ENCODE measurements at regions not wholly inside any gene's neighbourhood (a gene's known extent, or its start where the extent isn't known, plus 50 kb on each side); places are given as distances from the start of the nearest gene placed in this dataset.

DNA sequence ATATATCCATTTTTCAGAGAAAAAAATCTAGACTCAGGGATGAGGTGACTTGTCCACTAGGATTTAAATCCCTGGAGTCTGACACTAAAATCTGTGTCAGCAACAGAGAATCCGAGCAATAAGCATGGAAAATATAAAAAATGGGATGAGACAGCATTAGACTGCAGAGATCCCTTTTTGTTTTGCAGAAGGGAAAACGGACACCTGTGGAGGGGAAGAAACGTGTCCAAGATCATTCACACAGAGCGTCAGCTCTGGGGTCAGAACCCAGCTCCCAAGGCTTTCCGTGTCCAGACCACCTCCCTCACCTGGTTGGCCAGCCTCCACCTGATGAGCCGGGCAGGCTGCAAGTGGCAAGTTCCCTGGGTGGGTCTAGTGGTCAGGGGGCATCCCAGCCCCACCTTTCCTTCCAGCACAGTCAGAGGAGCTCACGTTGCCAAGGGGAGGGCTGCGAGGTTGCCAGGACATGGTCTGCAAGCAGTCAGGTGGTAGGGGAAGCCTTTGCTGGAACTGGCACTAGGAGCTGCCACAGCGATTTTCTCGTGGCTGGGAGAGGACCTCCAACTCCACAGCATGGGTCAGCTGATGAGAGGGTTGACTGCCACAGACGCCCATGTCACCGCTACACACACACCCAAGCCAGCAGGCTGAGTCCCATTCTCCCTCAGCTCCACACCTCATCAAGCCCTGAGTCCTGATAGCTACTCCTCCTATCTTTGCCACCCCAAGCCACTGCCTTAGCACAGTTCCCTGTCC lies 65.9 kb upstream of the CPLX2 start:
- no peak for FAIRE-seq
- TF ChIP-seq, protein P1, sequence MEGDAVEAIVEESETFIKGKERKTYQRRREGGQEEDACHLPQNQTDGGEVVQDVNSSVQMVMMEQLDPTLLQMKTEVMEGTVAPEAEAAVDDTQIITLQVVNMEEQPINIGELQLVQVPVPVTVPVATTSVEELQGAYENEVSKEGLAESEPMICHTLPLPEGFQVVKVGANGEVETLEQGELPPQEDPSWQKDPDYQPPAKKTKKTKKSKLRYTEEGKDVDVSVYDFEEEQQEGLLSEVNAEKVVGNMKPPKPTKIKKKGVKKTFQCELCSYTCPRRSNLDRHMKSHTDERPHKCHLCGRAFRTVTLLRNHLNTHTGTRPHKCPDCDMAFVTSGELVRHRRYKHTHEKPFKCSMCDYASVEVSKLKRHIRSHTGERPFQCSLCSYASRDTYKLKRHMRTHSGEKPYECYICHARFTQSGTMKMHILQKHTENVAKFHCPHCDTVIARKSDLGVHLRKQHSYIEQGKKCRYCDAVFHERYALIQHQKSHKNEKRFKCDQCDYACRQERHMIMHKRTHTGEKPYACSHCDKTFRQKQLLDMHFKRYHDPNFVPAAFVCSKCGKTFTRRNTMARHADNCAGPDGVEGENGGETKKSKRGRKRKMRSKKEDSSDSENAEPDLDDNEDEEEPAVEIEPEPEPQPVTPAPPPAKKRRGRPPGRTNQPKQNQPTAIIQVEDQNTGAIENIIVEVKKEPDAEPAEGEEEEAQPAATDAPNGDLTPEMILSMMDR (IDR thresholded peaks at IDR 0.05; ENCODE audit: insufficient read depth, low read depth, low read length), result no peak
- TF ChIP-seq EZH2 (IDR thresholded peaks at IDR 0.05; ENCODE audit: insufficient read depth, low read length), result no peak
- H3K36me3 Mint-ChIP-seq (ENCODE audit: low read depth, unreplicated experiment), result no peaks in the 10 kb centered on the region
- no peak for DNase-seq (ENCODE audit: low read depth)
- Histone ChIP-seq H4K20me1 (ENCODE audit: insufficient read depth, low read length) (no peaks in the 10 kb centered on the region), H3K4me3 (ENCODE audit: insufficient read depth, low read depth, low read length) (no peak overlapping the region), H3K27ac (ENCODE audit: low read depth, low read length) (no peak overlapping the region), H3K79me2 (ENCODE audit: insufficient read depth, low read length) (no peaks in the 10 kb centered on the region), H3K9me3 (ENCODE audit: insufficient read depth, low read depth, low read length) (peaks cover 3% of the 10 kb centered on the region), H3K36me3 (ENCODE audit: insufficient read depth, low read length) (no peaks in the 10 kb centered on the region), H3K4me2 (ENCODE audit: low read length) (no peak overlapping the region), H3K4me1 (ENCODE audit: insufficient read depth, low read length) (peaks cover 13% of the 10 kb centered on the region), H2AFZ (ENCODE audit: low read depth, low read length) (no peak overlapping the region), H3K27me3 (ENCODE audit: insufficient read depth, low read length) (peaks cover 3% of the 10 kb centered on the region), H3K9ac (ENCODE audit: low read length) (no peak overlapping the region)
- H3K9me3 Mint-ChIP-seq (ENCODE audit: unreplicated experiment), result no peaks in the 10 kb centered on the region
- no peak overlapping the region for H3K4me3 Mint-ChIP-seq (ENCODE audit: unreplicated experiment)
- peaks cover 18% of the 10 kb centered on the region for H3K4me1 Mint-ChIP-seq (ENCODE audit: low read depth, unreplicated experiment)
- H3K27ac Mint-ChIP-seq (ENCODE audit: unreplicated experiment), result peak overlapping the region; percentile 69
- peaks cover 42% of the 10 kb centered on the region for H3K27me3 Mint-ChIP-seq (ENCODE audit: low read depth, unreplicated experiment)

DNA sequence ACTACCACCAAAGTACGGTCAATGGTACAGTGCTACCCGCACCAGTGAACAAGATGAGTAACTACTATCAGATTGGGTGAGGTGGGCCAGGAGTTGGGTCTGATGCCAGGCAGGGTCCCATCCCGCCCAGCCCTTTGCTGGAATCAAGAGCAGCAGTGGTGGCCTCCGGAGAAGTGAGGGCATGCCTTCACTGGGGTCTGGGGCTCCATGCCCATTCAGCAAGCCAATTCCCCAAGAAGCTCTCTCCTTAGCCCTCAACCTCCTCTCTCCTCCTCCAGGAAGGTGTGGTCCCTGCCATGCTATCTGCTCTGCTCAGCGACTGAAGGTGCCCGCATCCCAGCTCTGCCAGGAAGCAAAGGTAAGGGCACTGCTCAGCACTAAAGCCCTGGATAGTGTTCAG lies 62.7 kb upstream of the CPLX2 start:
- no peaks in the 10 kb centered on the region for H3K36me3 Mint-ChIP-seq (ENCODE audit: low read depth, unreplicated experiment)
- TF ChIP-seq, protein P1 (IDR thresholded peaks at IDR 0.05; ENCODE audit: insufficient read depth, low read depth, low read length), result no peak
- TF ChIP-seq EZH2 (IDR thresholded peaks at IDR 0.05; ENCODE audit: insufficient read depth, low read length), result no peak
- Histone ChIP-seq H3K9me3 (ENCODE audit: insufficient read depth, low read depth, low read length) (peaks cover 3% of the 10 kb centered on the region), H3K4me2 (ENCODE audit: low read length) (no peak overlapping the region), H3K27me3 (ENCODE audit: insufficient read depth, low read length) (no peaks in the 10 kb centered on the region), H3K4me3 (ENCODE audit: insufficient read depth, low read depth, low read length) (no peak overlapping the region), H3K27ac (ENCODE audit: low read depth, low read length) (no peak overlapping the region), H3K79me2 (ENCODE audit: insufficient read depth, low read length) (no peaks in the 10 kb centered on the region), H2AFZ (ENCODE audit: low read depth, low read length) (no peak overlapping the region), H3K36me3 (ENCODE audit: insufficient read depth, low read length) (no peaks in the 10 kb centered on the region), H3K4me1 (ENCODE audit: insufficient read depth, low read length) (peaks cover 13% of the 10 kb centered on the region), H3K9ac (ENCODE audit: low read length) (no peak overlapping the region), H4K20me1 (ENCODE audit: insufficient read depth, low read length) (no peaks in the 10 kb centered on the region)
- no peak for DNase-seq (ENCODE audit: low read depth)
- peaks cover 13% of the 10 kb centered on the region for H3K4me1 Mint-ChIP-seq (ENCODE audit: low read depth, unreplicated experiment)
- peaks cover 2% of the 10 kb centered on the region for H3K9me3 Mint-ChIP-seq (ENCODE audit: unreplicated experiment)
- H3K4me3 Mint-ChIP-seq (ENCODE audit: unreplicated experiment), result no peak overlapping the region
- peaks cover 38% of the 10 kb centered on the region for H3K27me3 Mint-ChIP-seq (ENCODE audit: low read depth, unreplicated experiment)
- no peak overlapping the region for H3K27ac Mint-ChIP-seq (ENCODE audit: unreplicated experiment)
- no peak for FAIRE-seq

DNA sequence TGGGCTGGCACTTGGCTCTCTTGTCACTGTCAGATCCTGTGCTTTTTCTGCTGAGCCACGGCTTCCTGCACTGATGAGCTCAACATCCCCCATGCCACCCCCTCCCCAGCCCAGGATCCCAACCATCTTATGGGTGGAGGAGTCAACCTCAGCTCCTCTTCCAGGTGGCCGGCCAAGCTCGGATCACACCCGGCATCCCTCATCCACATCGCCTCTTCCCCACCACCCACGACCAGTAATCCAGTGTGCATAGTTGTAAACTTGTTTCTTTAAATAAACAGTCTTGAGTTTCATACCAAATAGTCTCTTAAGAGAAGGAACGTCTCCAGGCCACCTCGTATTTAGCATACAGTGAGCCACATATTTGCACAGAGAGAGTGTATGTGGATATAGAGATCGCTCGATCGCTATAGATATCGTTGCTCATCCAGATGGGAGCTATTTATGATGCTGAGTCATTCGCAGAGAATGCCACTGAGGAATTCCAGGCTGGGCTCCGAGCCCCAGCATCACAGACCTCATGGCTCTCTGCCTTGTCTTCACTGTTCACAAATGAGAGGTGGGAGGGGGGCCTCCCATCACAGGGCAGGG lies 61.8 kb upstream of the CPLX2 start:
- H3K27me3 ChIP-seq (ENCODE audit: insufficient read depth, low read length), result no peaks in the 10 kb centered on the region
- peaks cover 16% of the 10 kb centered on the region for H3K4me1 Mint-ChIP-seq (ENCODE audit: low read depth, unreplicated experiment)
- H3K79me2 ChIP-seq (ENCODE audit: insufficient read depth, low read length), result no peaks in the 10 kb centered on the region
- H2AFZ ChIP-seq (ENCODE audit: low read depth, low read length), result no peak overlapping the region
- no peaks in the 10 kb centered on the region for H3K36me3 ChIP-seq (ENCODE audit: insufficient read depth, low read length)
- TF ChIP-seq, protein P1 (IDR thresholded peaks at IDR 0.05; ENCODE audit: insufficient read depth, low read depth, low read length), result no peak
- TF ChIP-seq EZH2 (IDR thresholded peaks at IDR 0.05; ENCODE audit: insufficient read depth, low read length), result no peak
- peaks cover 3% of the 10 kb centered on the region for H3K9me3 ChIP-seq (ENCODE audit: insufficient read depth, low read depth, low read length)
- no peak overlapping the region for H3K9ac ChIP-seq (ENCODE audit: low read length)
- H3K4me2 ChIP-seq (ENCODE audit: low read length), result peak overlapping the region; percentile 67
- H3K4me1 ChIP-seq (ENCODE audit: insufficient read depth, low read length), result peaks cover 17% of the 10 kb centered on the region
- DNase-seq (ENCODE audit: low read depth) (peak; percentile 79), FAIRE-seq (peak; percentile 83)
- peak overlapping the region; percentile 79 for H3K27ac Mint-ChIP-seq (ENCODE audit: unreplicated experiment)
- no peaks in the 10 kb centered on the region for H4K20me1 ChIP-seq (ENCODE audit: insufficient read depth, low read length)
- H3K4me3 ChIP-seq (ENCODE audit: insufficient read depth, low read depth, low read length), result no peak overlapping the region
- peak overlapping the region; percentile 51 for H3K4me3 Mint-ChIP-seq (ENCODE audit: unreplicated experiment)
- no peaks in the 10 kb centered on the region for H3K36me3 Mint-ChIP-seq (ENCODE audit: low read depth, unreplicated experiment)
- no peak overlapping the region for H3K27ac ChIP-seq (ENCODE audit: low read depth, low read length)
- H3K9me3 Mint-ChIP-seq (ENCODE audit: unreplicated experiment), result peaks cover 2% of the 10 kb centered on the region
- H3K27me3 Mint-ChIP-seq (ENCODE audit: low read depth, unreplicated experiment), result peaks cover 34% of the 10 kb centered on the region

Measured in astrocyte (in vitro differentiated cells and primary cell).